Effector memory CD8-positive, alpha-beta T cell (primary cell): ENCODE measurements at regions not wholly inside any gene's neighbourhood (a gene's known extent, or its start where the extent isn't known, plus 50 kb on each side); places are given as distances from the start of the nearest gene placed in this dataset.
"Not testable (repeated sequence)": the region's sequence is repeated elsewhere in the genome, so short reads cannot be mapped to it uniquely, and the experiment has no call there.

Source experiments
- ATAC-seq: fragments of 150-1000 bp; cut with Tn5 transposase; replicated peaks from 2 replicates; pipeline ENCODE4 v1.10.0; 2021; ENCODE audit warnings: mild to moderate bottlenecking, moderate library complexity
- DNase-seq, 3 experiments: peaks; one replicate each; pipeline ENCODE4 v3.0.0; 2021
- H3K27ac Mint-ChIP-seq, 2 donors: one replicate each; pipeline ENCODE4 v1.8.0; 2022; ENCODE audit warnings: mild to moderate bottlenecking in 2 of 2, mixed read lengths in 2 of 2, moderate library complexity in 2 of 2
- H3K27me3 Mint-ChIP-seq, 2 donors: one replicate each; pipeline ENCODE4 v1.8.0; 2022; ENCODE audit warnings: mixed read lengths in 2 of 2
- H3K36me3 Mint-ChIP-seq: one replicate; pipeline ENCODE4 v1.8.0; 2022; ENCODE audit warnings: mild to moderate bottlenecking, moderate library complexity, mixed read lengths; ENCODE audit not compliant: insufficient read depth
- H3K4me1 Mint-ChIP-seq, 2 donors: one replicate each; pipeline ENCODE4 v1.8.0; 2022; ENCODE audit warnings: low read depth in 2 of 2, mixed read lengths in 2 of 2
- H3K4me3 Mint-ChIP-seq, 2 donors: one replicate each; pipeline ENCODE4 v1.8.0; 2022; ENCODE audit warnings: mild to moderate bottlenecking in 2 of 2, mixed read lengths in 2 of 2, moderate library complexity in 2 of 2
- H3K9me3 Mint-ChIP-seq, 2 donors: one replicate each; pipeline ENCODE4 v1.8.0; 2022; ENCODE audit warnings: mixed read lengths in 2 of 2

DNA sequence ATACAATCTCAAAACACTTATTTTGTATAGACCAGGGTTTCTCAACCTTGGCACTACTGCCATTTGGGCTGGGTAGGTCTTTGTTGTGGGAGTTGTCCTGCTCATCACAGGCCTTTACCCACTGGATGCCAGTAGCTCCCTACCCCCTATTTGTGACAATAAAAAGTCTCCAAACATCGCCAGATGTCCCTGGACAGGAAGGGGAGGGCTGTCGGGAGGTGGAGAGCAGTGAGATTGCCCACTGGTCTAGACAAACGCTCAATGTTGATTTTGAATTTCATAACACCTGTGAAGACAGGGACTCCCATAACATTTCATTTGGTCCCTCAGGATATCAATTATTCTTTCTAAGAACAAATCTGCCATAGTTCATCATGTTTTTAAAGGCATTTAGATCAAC lies 151.7 kb upstream of the PTPRG start:
- Mint-ChIP-seq H3K9me3 (peaks cover 11 to 23% of the 10 kb centered on the region in 2 donors), H3K4me1 (no peaks in the 10 kb centered on the region), H3K4me3 (no peak overlapping the region), H3K27me3 (peaks cover 8 to 12% of the 10 kb centered on the region in 2 donors), H3K36me3 (no peaks in the 10 kb centered on the region), H3K27ac (no peak overlapping the region)
- no peak for ATAC-seq
- DNase-seq = no peak

DNA sequence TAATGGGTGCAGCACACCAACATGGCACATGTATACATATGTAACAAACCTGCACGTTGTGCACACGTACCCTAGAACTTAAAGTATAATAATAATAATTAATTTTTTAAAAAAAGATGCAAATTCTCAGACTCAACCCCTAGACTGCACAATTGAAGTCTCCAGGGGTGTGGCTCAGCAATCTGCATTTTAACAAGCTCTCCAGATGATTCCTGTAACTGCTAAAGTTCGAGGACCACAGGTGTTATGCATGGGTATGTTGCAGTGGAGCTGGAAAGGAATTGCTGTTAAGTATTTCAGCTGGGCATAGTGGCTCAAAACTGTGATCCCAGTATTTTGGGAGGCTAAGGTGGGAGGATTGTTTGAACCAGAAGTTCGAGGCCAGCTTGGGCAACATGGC lies 151.0 kb upstream of the PTPRG start:
- not testable (repeated sequence) for DNase-seq, H3K4me1 Mint-ChIP-seq, ATAC-seq, H3K4me3 Mint-ChIP-seq, H3K27ac Mint-ChIP-seq, H3K36me3 Mint-ChIP-seq
- Mint-ChIP-seq H3K9me3 (peaks cover 11 to 23% of the 10 kb centered on the region in 2 donors), H3K27me3 (peaks cover 8 to 12% of the 10 kb centered on the region in 2 donors)

DNA sequence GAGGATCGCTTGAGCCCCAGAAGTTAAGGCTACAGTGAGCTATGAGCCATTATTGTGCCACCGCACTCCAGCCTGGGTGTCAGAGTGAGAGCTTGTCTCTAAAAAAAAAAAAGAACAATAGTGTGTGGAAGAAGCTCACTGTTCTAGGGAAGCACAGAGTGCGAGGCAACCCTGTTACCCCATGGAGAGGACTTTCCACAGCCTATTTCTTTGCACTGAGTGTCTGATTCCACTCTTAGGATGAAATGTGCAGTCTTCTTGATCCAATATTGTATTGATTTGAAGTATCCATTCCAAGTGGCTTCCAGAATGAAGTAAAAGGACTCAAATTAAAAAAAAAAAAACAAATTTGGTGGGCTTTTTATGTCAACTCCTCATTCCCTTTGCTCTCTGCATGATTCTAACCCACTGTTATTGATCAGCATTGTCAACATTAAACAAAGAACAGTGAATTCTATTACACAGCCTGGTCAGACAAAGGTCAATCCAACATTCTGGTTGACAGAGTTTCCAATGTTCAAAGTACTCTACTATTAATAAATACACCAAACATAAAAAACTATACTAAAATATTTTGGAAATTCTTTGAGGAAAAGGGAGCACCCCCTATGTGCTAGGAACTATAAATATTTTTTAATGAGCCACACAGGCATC lies 150.2 kb upstream of the PTPRG start:
- no peak overlapping the region for H3K4me3 Mint-ChIP-seq
- H3K4me1 Mint-ChIP-seq = no peaks in the 10 kb centered on the region
- ATAC-seq (no peak), DNase-seq (no peak)
- H3K9me3 Mint-ChIP-seq = peaks cover 9 to 23% of the 10 kb centered on the region in 2 donors
- no peaks in the 10 kb centered on the region for H3K36me3 Mint-ChIP-seq
- peaks cover 8 to 12% of the 10 kb centered on the region in 2 donors for H3K27me3 Mint-ChIP-seq
- no peak overlapping the region for H3K27ac Mint-ChIP-seq

DNA sequence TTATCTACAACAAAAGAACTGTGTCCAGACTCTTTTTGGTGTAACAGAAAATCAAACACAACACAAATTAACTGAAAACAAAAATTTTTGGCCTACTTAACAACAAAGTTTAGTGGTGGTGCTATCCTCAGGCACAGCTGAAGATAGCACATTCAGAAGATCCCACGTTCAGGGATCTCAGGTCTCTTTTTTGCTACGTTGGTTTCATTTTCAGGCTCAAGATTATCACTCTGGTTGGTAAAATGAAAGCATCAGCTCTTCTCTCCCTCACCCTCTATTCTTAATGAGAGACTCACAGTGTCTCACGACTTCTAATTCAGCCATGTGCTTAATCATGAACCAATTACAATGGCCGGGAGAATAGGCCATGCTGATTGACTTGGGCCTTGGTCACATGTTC lies 146.9 kb upstream of the PTPRG start:
- no peak overlapping the region for H3K27ac Mint-ChIP-seq
- no peak for ATAC-seq

DNA sequence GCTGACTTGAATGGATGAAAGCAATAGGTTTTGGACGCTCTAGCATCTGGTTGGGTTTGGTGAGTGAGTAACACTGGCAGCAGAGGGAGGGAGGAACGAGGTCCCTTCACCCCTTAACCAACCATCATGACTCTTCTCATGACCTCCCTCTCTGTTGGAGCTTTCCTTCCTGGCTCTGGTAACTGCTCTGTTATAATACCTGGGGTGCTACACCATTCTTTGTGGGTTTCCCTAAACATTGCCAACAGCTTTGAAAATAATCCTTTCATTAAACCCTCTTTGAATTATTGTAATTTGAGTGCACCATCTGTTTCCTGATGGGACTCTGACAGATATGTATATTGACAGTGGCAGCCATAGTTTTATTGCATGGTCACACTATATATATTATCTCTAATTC lies 146.2 kb upstream of the PTPRG start:
- ATAC-seq = no peak
- Mint-ChIP-seq H3K36me3 (no peaks in the 10 kb centered on the region), H3K4me1 (no peaks in the 10 kb centered on the region), H3K4me3 (no peak overlapping the region), H3K27ac (no peak overlapping the region), H3K9me3 (peaks cover 4 to 6% of the 10 kb centered on the region in 2 donors), H3K27me3 (no peaks in the 10 kb centered on the region)
- no peak for DNase-seq

More for the DNA sequence above, 146.9 kb upstream of the PTPRG start:
- Mint-ChIP-seq H3K9me3 (peaks cover 4 to 6% of the 10 kb centered on the region in 2 donors), H3K27me3 (peaks cover 0 to under 1% of the 10 kb centered on the region in 2 donors), H3K4me1 (no peaks in the 10 kb centered on the region), H3K4me3 (no peak overlapping the region), H3K36me3 (no peaks in the 10 kb centered on the region)
- no peak for DNase-seq

DNA sequence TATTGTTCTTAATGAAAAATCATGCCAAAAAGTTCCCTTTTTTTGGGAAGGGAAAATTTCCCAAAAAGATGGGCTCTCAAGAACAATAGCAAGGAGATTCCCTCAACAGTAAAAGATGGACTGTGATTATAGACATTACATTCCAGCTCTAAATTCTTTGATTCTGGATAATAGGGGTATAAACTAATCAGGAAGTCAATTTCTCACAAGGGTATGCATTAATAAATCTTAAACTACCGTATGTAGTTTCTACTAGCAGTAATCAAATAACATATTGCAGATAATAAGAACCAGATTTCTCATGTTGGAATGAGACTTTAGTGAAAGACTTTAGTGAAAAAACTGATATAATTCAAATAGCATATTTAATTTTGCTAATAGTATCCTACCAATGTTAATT lies 144.8 kb upstream of the PTPRG start:
- DNase-seq = no peak
- ATAC-seq = no peak
- Mint-ChIP-seq H3K27ac (no peak overlapping the region), H3K36me3 (no peaks in the 10 kb centered on the region), H3K4me3 (no peak overlapping the region), H3K27me3 (no peaks in the 10 kb centered on the region), H3K4me1 (no peaks in the 10 kb centered on the region), H3K9me3 (peaks cover 3% of the 10 kb centered on the region in 2 donors)

DNA sequence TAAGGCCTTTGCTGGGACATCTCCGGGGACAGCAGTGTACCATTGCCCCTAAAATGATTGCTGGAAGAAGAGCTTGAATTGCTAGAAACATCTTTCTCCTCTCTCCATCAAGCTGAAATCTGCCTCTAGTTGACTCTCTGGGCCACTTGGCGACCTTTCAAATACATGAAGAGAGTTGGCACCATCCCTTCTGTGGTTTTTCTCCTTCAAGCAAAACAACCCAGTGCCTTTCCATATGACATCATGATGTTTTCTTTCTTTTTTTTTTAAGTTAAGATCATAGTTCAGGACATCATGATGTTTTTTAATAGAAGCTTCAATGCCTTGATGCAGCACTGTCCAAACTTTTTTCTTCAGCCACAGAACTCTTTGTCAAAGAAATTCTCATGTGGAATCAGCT lies 144.0 kb upstream of the PTPRG start:
- Mint-ChIP-seq H3K36me3 (no peaks in the 10 kb centered on the region), H3K9me3 (peaks cover 0 to 2% of the 10 kb centered on the region in 2 donors), H3K4me1 (no peaks in the 10 kb centered on the region), H3K27me3 (no peaks in the 10 kb centered on the region), H3K27ac (no peak overlapping the region), H3K4me3 (no peak overlapping the region)
- ATAC-seq = no peak
- DNase-seq = no peak

DNA sequence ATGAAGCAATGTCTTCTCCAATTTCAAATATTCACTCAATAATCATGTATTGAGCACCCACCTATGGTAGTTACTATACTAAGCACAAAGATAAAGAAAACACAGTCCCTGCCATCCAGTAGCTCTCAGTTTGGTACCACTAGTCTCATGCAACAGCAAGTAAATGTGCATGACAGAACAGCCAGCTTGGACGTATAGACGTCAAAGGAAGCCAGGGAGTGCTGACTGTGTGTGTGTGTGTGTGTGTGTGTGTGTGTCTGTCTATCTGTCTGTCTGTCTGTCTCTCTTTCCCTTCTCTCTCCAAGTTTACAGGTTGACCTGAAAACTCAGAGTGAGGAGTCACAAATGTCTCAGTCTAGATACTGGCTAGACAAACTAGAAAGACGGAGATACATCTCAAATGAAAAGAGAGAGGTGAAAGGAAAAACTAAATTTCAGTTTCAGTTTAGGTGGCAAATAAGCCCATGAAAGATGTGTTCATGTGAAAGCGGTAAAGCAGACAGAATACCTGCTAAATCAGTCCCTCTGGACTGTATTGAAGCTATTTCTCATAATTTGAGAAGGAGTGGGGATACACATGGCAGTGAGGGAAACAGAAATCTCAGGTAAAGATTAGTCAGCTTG lies 141.1 kb upstream of the PTPRG start:
- Mint-ChIP-seq H3K36me3 (no peaks in the 10 kb centered on the region), H3K4me1 (no peaks in the 10 kb centered on the region), H3K4me3 (no peak overlapping the region), H3K9me3 (peaks cover 2 to 5% of the 10 kb centered on the region in 2 donors), H3K27me3 (no peaks in the 10 kb centered on the region), H3K27ac (no peak overlapping the region)
- DNase-seq = no peak
- no peak for ATAC-seq

DNA sequence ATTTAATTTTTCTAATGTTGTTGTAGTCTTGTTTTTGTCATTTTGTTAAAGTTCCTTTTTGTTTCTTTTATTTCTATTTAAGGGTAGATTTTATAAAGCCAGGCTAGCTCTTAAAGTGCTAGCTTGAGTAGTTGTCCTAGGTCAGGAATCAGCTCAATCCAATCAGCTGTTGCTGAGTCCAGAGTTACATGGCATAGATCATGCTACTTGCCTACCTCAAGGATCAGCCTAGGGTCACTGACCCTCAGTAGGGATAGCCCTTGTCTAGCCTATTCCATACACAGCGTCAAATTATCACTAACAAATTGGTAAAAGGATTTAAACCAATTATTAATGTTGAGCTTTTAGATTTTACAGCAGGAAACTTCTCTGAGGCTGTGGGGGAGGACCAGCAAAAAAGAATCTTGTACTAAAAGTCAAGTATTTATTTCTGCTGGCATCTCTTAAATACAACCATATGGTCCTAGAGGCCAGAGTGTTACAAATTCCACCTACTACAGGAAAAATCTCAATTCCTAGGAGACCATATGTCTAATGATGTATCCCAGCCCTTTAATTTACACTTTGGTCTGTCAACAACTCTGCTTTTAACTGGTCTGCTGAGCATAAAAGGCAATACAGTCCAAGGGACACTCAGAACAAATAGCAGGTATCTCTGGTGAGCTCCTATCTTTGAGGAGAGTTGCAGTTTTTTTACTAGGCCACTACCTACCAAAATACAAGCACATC lies 138.3 kb upstream of the PTPRG start:
- no peaks in the 10 kb centered on the region for H3K27me3 Mint-ChIP-seq
- ATAC-seq = no peak
- H3K4me1 Mint-ChIP-seq = no peaks in the 10 kb centered on the region
- no peak overlapping the region for H3K4me3 Mint-ChIP-seq
- DNase-seq = no peak
- no peak overlapping the region for H3K27ac Mint-ChIP-seq
- no peaks in the 10 kb centered on the region for H3K36me3 Mint-ChIP-seq
- H3K9me3 Mint-ChIP-seq = peaks cover 2 to 6% of the 10 kb centered on the region in 2 donors

DNA sequence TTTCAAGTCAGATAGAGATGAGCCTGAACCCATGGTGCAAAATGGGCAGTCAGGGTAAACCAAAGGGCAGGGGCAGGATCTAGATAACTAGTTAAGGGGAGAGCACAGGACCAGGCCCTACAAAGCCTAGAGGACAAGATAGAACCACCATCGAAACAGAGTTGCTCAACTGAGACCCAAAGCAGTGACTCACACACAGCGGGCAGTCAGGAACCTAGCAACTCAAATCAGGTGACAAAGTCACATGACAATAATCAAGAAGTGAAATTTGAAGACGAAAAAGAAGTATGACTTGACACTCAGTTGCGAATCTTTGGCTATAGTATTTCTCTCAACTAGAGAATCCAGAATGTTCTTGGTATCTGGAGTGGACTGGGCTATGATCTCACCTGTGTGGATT lies 136.0 kb upstream of the PTPRG start:
- no peak overlapping the region for H3K4me3 Mint-ChIP-seq
- DNase-seq = no peak
- no peaks in the 10 kb centered on the region for H3K36me3 Mint-ChIP-seq
- no peak for ATAC-seq
- H3K27ac Mint-ChIP-seq = no peak overlapping the region
- no peaks in the 10 kb centered on the region for H3K4me1 Mint-ChIP-seq
- H3K27me3 Mint-ChIP-seq = no peaks in the 10 kb centered on the region
- H3K9me3 Mint-ChIP-seq = peaks cover 0 to 6% of the 10 kb centered on the region in 2 donors

DNA sequence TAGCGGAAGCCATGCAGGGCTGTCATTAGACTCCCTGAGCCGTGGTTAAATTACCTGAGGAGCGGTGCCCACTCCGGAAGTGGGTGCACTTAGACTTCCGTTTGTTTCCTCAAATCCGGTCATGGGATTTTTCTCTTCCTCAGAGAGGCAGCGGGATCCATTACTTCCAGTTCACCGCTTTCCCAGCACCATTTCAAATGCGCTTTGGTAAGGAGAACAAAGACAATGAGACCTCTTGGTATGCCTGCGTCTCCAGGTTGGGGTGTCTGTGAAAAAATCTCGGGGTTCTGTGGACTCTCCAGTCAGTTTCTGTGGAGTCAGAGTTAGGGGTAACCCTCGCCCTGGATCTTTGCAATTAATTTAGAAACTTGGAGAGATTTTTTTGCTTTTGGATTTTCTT lies 132.3 kb upstream of the PTPRG start:
- ATAC-seq (no peak), DNase-seq (no peak)
- no peak overlapping the region for H3K4me3 Mint-ChIP-seq
- peaks cover 0 to 6% of the 10 kb centered on the region in 2 donors for H3K9me3 Mint-ChIP-seq
- H3K27me3 Mint-ChIP-seq = no peaks in the 10 kb centered on the region
- H3K4me1 Mint-ChIP-seq = no peaks in the 10 kb centered on the region
- no peaks in the 10 kb centered on the region for H3K36me3 Mint-ChIP-seq
- no peak overlapping the region for H3K27ac Mint-ChIP-seq

DNA sequence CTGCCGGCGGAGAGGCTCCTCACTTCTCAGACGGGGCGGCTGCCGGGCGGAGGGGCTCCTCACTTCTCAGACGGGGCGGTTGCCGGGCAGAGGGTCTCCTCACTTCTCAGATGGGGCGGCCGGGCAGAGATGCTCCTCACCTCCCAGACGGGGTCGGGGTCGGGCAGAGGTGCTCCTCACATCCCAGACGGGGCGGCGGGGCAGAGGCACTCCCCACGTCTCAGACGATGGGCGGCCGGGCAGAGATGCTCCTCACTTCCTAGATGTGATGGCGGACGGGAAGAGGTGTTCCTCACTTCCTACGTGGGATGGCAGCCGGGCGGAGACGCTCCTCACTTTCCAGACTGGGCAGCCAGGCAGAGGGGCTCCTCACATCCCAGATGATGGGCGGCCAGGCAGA lies 126.5 kb upstream of the PTPRG start:
- not testable (repeated sequence) for H3K4me3 Mint-ChIP-seq, H3K36me3 Mint-ChIP-seq, H3K27me3 Mint-ChIP-seq, H3K27ac Mint-ChIP-seq, H3K4me1 Mint-ChIP-seq, H3K9me3 Mint-ChIP-seq, ATAC-seq, DNase-seq

DNA sequence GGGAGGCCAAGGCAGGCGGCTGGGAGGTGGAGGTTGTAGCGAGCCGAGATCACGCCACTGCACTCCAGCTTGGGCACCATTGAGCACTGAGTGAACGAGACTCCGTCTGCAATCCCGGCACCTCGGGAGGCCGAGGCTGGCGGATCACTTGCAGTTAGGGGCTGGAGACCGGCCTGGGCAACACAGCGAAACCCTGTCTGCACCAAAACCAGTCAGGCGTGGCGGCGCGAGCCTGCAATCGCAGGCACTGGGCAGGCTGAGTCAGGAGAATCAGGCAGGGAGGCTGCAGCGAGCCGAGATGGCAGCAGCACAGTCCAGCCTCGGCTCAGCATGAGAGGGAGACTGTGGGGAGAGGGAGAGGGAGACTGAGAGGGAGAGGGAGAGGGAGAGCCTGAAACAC lies 126.0 kb upstream of the PTPRG start:
- not testable (repeated sequence) for H3K4me3 Mint-ChIP-seq, H3K27me3 Mint-ChIP-seq, DNase-seq, H3K4me1 Mint-ChIP-seq, H3K9me3 Mint-ChIP-seq, H3K36me3 Mint-ChIP-seq, ATAC-seq, H3K27ac Mint-ChIP-seq
